G401.6 (cell line): ENCODE measurements at regions not wholly inside any gene's neighbourhood (a gene's known extent, or its start where the extent isn't known, plus 50 kb on each side); places are given as distances from the start of the nearest gene placed in this dataset.

Experiments used
- FAIRE-seq: peaks from 2 replicates; lab custom pipeline; 2012; peaks lifted over from hg19 to GRCh38; lab: Jason Lieb, UNC

- FAIRE-seq, result no peak
Measured at GRCh38 chr6:105849746-105850145, 236.4 kb upstream of the PRDM1 start.

GRCh38 chr6:105847433-105847832 is 238.7 kb upstream of the PRDM1 start:
- no peak for FAIRE-seq

DNA sequence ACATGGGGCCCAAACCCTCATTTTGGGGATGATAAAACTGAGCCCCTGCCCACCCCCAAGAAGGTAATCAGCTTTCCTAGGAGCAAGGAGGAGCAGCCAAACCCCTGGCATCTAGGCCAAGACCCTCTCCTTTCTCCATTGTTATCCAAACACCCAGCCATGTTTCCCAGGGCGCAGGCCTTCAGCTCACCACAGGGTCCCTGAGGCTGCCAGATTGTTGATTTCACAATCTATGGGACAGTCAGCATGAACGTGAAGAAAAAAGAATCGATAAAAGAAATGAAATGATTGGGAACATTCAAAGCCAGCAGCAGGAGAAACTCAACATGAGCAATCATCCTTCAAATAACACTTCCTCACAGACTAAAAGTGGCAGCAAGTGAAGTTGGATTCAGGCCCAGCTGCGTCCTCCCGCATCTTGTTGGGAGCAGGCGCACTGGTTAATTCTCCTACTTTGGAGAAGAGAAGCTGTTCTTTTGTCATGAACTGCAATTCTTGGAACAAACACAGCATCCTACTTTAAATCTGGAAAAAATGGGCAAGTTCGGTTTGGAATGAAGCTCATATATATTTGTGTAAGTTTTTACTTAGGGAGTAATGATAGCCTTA is 241.8 kb upstream of the PRDM1 start:
- no peak for FAIRE-seq

GRCh38 chr6:105839266-105839665 is 246.9 kb upstream of the PRDM1 start:
- no peak for FAIRE-seq

DNA sequence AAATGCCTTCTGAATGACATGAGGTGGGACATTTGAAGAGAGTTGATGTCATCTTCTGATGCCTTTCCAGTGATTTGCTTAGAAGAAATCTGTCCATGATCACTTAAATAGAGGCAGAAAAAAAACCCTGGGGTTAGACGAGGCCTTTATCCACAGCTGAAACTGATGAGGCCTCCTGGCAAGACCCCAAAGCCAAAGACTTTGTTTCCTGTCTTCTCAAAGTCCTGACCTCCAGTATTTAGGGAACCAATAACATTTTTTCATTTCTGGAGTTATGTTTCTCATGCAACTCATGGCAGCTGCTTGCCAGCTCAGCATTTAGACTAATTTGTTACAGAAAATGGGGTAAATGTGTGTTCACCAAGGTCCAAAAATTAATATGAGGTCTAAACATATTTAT is 248.0 kb upstream of the PRDM1 start:
- no peak for FAIRE-seq

DNA sequence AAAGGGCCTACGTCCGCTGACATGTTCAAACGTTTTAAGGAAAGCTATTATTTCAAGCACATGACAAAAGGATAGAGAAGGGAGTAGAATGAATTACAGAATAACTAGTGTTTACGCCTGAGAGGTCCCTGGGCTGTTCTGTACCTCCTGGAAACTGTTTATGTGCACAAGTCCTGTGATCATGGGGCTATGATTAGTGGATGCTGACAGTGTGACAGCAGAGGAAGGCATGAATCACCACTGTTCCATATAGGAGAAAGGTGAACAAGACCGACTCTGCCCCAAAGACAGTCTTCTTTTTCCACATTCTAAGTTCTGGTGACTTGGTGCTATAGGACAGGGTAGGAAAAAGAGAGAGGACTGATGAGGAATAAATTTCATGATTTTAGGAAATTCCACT is 249.2 kb upstream of the PRDM1 start:
- no peak for FAIRE-seq

- FAIRE-seq, result no peak
Measured at GRCh38 chr6:105836379-105836778, 249.8 kb upstream of the PRDM1 start.

GRCh38 chr6:105835373-105835772 is 250.8 kb upstream of the PRDM1 start:
- FAIRE-seq, result no peak

GRCh38 chr6:105833959-105834947 is 251.9 kb upstream of the PRDM1 start:
- FAIRE-seq, result no peak

DNA sequence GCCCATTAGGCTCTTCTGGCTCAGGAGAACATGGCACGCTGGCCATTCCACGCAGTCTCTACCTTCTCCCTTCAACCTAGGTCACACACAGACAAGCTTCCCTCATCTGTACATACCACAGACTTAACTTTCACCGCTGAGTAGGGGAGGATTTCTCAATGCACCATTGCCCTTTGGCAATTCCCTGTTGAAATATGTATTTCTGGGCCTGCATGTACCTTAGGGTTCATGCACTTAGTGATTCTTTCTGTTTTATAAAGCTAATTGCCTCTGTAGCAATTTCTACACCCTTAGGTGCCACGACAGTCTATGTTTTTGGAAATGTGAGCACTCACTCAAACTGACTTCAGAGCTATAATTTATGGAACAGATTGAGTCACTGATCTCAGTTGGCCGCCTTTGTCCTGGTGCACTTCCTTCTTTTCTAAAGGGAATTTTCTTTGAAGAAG is 253.8 kb upstream of the PRDM1 start:
- no peak for FAIRE-seq

DNA sequence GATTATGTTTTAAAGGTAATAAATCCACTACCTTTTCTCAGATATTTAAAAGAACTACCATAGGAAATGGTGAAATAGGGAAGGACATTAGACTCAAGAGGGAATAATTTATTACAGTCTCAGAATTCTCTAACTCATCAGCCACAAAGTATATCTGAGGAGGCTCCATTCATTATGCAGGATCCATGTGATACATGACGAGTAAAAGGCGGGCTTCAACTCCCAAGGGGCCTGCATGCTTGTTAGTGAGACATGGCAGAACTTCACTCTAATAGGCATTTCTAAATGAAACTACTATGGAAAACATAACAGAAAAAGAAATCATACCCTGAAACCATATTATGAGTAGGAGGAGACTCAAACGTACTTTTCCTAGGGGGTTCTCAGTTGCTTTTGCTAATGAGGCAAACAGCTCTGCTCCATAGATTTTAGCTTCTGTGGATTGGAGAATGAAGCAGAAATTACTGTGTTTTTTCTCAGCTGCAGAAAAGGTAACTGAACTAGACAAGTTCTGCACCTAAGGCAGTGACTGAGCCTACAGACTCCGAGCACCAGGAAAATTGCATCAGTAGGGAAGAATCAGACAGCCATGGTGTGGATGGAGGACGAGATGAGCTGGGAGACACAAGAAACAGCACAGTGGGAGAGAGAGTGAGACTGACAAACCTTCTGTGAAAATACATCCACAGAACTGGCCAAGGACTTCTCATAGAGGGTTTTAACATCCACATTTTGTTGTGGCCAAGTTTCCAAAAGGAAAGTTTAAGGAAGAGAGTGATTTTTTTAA is 254.6 kb upstream of the PRDM1 start:
- no peak for FAIRE-seq

- FAIRE-seq, result no peak
Measured at GRCh38 chr6:105825210-105825609, 260.9 kb upstream of the PRDM1 start.

DNA sequence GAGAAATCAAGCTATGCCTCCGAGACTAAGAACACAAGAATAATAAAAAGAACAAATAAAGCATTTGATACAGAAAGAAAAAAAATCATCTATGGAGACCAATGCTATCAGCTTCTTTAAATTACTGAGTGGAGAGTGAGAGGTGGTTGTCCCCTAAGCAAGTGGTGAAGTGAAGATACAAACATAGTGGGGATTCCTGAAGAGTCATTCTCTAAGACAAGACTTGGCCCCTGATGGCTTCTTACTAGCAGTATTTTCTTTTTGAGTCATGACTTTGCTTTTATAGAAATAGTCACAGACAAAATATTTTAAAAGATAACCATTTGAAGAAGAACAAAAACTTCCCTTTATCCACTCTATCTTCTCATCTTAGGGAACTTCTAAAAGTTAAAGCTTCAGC is 261.4 kb upstream of the PRDM1 start:
- no peak for FAIRE-seq

GRCh38 chr6:105821777-105822176 is 264.4 kb upstream of the PRDM1 start:
- FAIRE-seq, result no peak

- FAIRE-seq, result no peak
Measured at GRCh38 chr6:105821027-105821426, 265.1 kb upstream of the PRDM1 start.

DNA sequence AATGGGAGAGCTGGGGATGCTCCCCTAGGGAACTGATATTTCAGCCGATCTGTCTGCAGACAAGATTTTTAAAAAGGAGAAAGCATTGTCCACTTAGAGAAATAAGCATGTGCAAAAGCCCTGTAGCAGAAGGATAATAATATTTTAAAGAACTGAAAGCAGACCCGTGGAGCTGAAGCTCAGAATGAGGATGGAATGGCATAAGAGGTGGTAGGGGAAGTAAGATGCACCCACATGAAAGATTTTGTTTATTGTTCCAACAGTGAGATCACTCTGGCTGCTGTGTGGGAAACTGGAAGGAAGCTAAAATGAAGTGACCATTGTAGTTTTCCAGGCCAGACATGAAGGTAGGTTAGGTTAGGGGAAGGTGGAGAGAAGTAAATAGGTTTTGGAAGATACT is 266.4 kb upstream of the PRDM1 start:
- FAIRE-seq, result no peak

DNA sequence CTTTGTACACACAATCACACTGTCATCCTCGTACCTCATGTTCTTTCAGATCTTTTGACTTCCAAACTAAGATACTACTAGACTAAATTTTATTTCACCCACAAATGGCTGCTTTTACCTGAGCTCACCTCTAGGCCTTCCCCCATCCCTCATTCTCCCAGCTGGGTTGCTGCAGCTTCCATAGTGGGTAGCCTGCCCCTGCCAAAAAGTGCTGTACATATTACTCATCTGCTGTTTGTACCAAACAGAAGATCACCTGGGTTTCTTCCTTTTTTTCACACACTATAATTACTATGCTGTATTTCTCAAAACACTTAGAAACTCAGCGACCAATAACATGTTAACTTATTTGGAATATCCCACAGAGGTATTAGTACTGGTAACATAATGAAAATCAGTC is 267.6 kb upstream of the PRDM1 start:
- FAIRE-seq, result no peak

- FAIRE-seq, result no peak
Measured at GRCh38 chr6:105817961-105818360, 268.2 kb upstream of the PRDM1 start.

- no peak for FAIRE-seq
Measured at GRCh38 chr6:105817370-105817769, 268.8 kb upstream of the PRDM1 start.

- no peak for FAIRE-seq
Measured at GRCh38 chr6:105816847-105817246, 269.3 kb upstream of the PRDM1 start.

DNA sequence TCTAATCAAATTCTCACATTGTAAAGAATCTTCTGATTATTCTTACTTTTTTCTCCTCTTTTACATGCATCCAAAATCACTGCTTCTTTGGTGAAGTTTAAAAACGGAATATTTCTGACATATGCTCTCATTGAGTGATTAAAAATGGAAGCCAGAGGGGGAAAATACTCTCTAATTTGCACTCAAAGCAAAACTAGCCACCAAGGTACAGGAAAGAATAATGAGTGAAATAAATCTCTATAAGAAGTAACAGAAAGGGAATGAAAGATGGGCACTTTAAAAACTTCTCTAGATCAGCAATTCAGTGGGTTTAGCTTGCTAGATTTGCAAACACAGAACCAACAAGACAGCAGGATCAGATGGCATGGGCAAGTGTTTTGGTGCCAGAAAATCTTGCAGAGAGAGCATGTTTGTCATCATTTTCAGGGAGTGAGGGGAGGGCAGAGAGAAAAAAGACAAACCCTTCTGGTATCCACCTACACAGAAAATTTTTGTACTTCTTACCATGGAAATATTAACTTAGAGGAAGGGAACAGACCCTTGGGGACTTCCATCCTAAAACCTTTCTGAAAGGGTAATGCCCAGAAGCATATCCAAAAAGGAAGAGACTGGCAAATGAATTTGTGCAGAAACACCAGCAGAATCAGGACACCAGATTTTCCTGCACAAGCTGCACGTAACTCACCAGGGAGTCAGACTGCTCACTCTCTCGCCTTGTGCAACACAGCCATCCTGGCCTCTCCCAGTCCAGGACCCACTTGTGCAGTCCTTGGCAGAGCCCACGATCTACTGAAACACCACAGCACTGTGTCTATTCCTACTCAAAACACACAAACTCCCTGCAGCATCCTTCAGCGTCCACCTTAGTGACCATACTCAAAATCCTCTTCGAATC is 270.2 kb upstream of the PRDM1 start:
- no peak for FAIRE-seq
